ENCODE measurements at regions not wholly inside any gene's neighbourhood (a gene's known extent, or its start where the extent isn't known, plus 50 kb on each side); places are given as distances from the start of the nearest gene placed in this dataset.
"Not testable (repeated sequence)": the region's sequence is repeated elsewhere in the genome, so short reads cannot be mapped to it uniquely, and the experiment has no call there.

DNA sequence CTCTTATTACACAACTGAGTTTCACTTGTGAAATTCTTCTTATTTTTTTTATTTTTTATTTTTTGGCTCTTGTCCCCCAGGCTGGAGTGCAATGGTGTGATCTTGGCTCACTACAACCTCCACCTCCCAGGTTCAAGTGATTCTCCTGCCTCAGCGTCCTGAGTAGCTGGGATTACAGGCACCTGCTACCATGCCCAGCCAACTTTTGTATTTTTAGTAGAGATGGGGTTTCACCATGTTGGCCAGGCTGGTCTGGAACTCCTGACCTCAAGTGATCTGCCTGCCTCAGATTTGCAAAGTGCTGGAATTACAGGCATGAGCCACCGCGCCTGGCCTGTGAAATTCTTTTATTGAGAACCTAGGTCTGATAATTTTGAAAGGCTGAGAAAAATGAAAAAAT, 688.3 kb upstream of the CA10 start:
- H3K4me1 Mint-ChIP-seq; H3K27ac Mint-ChIP-seq; DNase-seq; H3K4me1 ChIP-seq (ENCODE audit: control insufficient read depth in 1 of 2, insufficient read depth in 2 of 2, low read length in 2 of 2); H3K27me3 ChIP-seq (ENCODE audit: control insufficient read depth in 2 of 2, insufficient read depth in 2 of 2, low read length in 2 of 2); H3K9me3 ChIP-seq (replicated peaks in 1 of 2; ENCODE audit: control insufficient read depth in 1 of 2, insufficient read depth in 1 of 2, low read length in 2 of 2); H3K36me3 Mint-ChIP-seq; H3K79me2 ChIP-seq (ENCODE audit: insufficient read depth, low read length); H3K36me3 ChIP-seq (replicated peaks in 1 of 2; ENCODE audit: control insufficient read depth in 1 of 2, insufficient read depth in 2 of 2, low read length in 2 of 2); H4K20me1 ChIP-seq (ENCODE audit: insufficient read depth, low read length); intact Hi-C loops (cut with micrococcal nuclease); H3K27ac ChIP-seq (ENCODE audit: low read depth in 1 of 2, low read length in 2 of 2); H3K4me3 ChIP-seq (replicated peaks in 1 of 3; ENCODE audit: low read depth in 2 of 3, low read length in 3 of 3); H3K9ac ChIP-seq (ENCODE audit: insufficient read depth, low read length, poor library complexity, severe bottlenecking); H2AFZ ChIP-seq (ENCODE audit: insufficient read depth, low read depth, low read length, poor library complexity, severe bottlenecking); H3K27me3 Mint-ChIP-seq (ENCODE audit: low read depth in 3 of 3); H3K4me3 Mint-ChIP-seq; H3K4me2 ChIP-seq (replicated peaks; ENCODE audit: extremely low read depth, low read length, poor library complexity, severe bottlenecking): not testable (repeated sequence)
- WGBS (ENCODE audit: insufficient coverage), result no CpG with 5 or more reads among the region's 3 CpGs
- H3K9me3 Mint-ChIP-seq, result peaks cover 0 to 16% (median 2%) of the 10 kb centered on the region in 7 donors

DNA sequence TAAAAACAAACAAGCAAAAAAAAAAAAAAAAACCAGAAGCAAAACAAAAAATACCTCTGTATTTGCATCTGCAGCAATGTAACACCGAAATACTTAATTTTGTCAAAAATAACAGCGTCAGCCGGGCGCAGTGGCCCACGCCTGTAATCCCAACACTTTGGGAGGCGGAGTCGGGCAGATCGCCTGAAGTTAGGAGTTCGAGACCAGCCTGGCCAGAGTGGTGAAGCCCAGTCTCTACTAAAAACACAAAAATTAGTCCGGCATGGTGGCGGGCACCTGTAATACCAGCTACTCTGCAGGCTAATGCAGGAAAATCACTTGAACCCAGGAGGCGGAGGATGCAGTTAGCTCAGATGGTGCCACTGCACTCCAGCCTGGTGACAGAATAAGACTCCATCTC, 683.5 kb upstream of the CA10 start:
- H3K27ac ChIP-seq (ENCODE audit: low read depth in 1 of 2, low read length in 2 of 2), result no peak overlapping the region
- peaks cover 0 to 16% (median 3%) of the 10 kb centered on the region in 7 donors for H3K9me3 Mint-ChIP-seq
- no peaks in the 10 kb centered on the region for H3K79me2 ChIP-seq (ENCODE audit: insufficient read depth, low read length)
- no peak overlapping the region for H3K4me3 Mint-ChIP-seq
- no peak overlapping the region for H3K9ac ChIP-seq (ENCODE audit: insufficient read depth, low read length, poor library complexity, severe bottlenecking)
- TF ChIP-seq, protein P1, sequence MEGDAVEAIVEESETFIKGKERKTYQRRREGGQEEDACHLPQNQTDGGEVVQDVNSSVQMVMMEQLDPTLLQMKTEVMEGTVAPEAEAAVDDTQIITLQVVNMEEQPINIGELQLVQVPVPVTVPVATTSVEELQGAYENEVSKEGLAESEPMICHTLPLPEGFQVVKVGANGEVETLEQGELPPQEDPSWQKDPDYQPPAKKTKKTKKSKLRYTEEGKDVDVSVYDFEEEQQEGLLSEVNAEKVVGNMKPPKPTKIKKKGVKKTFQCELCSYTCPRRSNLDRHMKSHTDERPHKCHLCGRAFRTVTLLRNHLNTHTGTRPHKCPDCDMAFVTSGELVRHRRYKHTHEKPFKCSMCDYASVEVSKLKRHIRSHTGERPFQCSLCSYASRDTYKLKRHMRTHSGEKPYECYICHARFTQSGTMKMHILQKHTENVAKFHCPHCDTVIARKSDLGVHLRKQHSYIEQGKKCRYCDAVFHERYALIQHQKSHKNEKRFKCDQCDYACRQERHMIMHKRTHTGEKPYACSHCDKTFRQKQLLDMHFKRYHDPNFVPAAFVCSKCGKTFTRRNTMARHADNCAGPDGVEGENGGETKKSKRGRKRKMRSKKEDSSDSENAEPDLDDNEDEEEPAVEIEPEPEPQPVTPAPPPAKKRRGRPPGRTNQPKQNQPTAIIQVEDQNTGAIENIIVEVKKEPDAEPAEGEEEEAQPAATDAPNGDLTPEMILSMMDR (IDR thresholded peaks at IDR 0.05), result no peak
- no peak overlapping the region for H3K4me3 ChIP-seq (replicated peaks in 1 of 3; ENCODE audit: low read depth in 2 of 3, low read length in 3 of 3)
- H3K27me3 Mint-ChIP-seq (ENCODE audit: low read depth in 3 of 3), result no peaks in the 10 kb centered on the region
- intact Hi-C loops (cut with micrococcal nuclease), result no loop called here
- no peaks in the 10 kb centered on the region for H3K4me1 ChIP-seq (ENCODE audit: control insufficient read depth in 1 of 2, insufficient read depth in 2 of 2, low read length in 2 of 2)
- no peaks in the 10 kb centered on the region for H3K36me3 Mint-ChIP-seq
- H4K20me1 ChIP-seq (ENCODE audit: insufficient read depth, low read length), result no peaks in the 10 kb centered on the region
- no peaks in the 10 kb centered on the region for H3K27me3 ChIP-seq (ENCODE audit: control insufficient read depth in 2 of 2, insufficient read depth in 2 of 2, low read length in 2 of 2)
- no peak overlapping the region for H3K4me2 ChIP-seq (replicated peaks; ENCODE audit: extremely low read depth, low read length, poor library complexity, severe bottlenecking)
- no peak overlapping the region for H3K27ac Mint-ChIP-seq
- no peaks in the 10 kb centered on the region for H3K4me1 Mint-ChIP-seq
- no peaks in the 10 kb centered on the region for H3K9me3 ChIP-seq (replicated peaks in 1 of 2; ENCODE audit: control insufficient read depth in 1 of 2, insufficient read depth in 1 of 2, low read length in 2 of 2)
- no peaks in the 10 kb centered on the region for H3K36me3 ChIP-seq (replicated peaks in 1 of 2; ENCODE audit: control insufficient read depth in 1 of 2, insufficient read depth in 2 of 2, low read length in 2 of 2)
- 93% methylated on average over 11 of the region's 12 CpGs for WGBS (ENCODE audit: insufficient coverage)
- DNase-seq, result no peak
- no peak overlapping the region for H2AFZ ChIP-seq (ENCODE audit: insufficient read depth, low read depth, low read length, poor library complexity, severe bottlenecking)
